22Rv1 (cell line): ENCODE measurements at regions not wholly inside any gene's neighbourhood (a gene's known extent, or its start where the extent isn't known, plus 50 kb on each side); places are given as distances from the start of the nearest gene placed in this dataset.

Experiments used
- H3K27ac ChIP-seq: fragments of 450-650 bp; 2 replicates; pipeline ENCODE4 v1.5.1; 2017
- ZFX ChIP-seq: fragments of 450-650 bp; IDR thresholded peaks from 2 replicates; pipeline ENCODE4 v1.6.1; 2017; ENCODE audit warnings: antibody characterized with exemption, borderline replicate concordance
- TF ChIP-seq, protein P1 (sequence below): fragments of 450-650 bp; IDR thresholded peaks from 2 replicates; pipeline ENCODE4 v1.5.1; 2017; ENCODE audit warnings: mild to moderate bottlenecking

DNA sequence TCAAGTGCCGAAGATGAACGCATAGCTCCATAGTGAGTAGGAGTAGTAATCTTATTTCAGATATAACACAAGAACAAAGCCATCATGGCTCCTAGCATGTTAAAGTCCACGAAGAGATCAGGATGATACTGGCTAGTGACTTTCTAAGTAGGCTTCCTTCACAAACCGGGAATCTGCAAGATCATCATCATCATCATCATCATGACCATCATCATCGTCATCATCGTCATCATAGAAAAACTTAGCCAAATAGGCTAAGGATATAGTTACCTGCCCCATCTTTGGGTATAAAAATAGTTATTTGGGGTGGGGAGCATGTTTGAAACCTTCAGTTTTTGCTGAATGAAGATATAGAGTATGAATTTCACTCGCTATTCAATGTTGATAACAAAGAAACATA lies 57.9 kb downstream of the PYDC2 start:
- TF ChIP-seq, protein P1, sequence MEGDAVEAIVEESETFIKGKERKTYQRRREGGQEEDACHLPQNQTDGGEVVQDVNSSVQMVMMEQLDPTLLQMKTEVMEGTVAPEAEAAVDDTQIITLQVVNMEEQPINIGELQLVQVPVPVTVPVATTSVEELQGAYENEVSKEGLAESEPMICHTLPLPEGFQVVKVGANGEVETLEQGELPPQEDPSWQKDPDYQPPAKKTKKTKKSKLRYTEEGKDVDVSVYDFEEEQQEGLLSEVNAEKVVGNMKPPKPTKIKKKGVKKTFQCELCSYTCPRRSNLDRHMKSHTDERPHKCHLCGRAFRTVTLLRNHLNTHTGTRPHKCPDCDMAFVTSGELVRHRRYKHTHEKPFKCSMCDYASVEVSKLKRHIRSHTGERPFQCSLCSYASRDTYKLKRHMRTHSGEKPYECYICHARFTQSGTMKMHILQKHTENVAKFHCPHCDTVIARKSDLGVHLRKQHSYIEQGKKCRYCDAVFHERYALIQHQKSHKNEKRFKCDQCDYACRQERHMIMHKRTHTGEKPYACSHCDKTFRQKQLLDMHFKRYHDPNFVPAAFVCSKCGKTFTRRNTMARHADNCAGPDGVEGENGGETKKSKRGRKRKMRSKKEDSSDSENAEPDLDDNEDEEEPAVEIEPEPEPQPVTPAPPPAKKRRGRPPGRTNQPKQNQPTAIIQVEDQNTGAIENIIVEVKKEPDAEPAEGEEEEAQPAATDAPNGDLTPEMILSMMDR: no peak
- no peak for TF ChIP-seq ZFX

GRCh38 chr3:191521055-191521454 lies 60.1 kb downstream of the PYDC2 start:
- TF ChIP-seq ZFX: no peak
- TF ChIP-seq, protein P1: no peak
- H3K27ac ChIP-seq: no peak overlapping the region

More for the DNA sequence above, 57.9 kb downstream of the PYDC2 start:
- H3K27ac ChIP-seq: no peak overlapping the region

DNA sequence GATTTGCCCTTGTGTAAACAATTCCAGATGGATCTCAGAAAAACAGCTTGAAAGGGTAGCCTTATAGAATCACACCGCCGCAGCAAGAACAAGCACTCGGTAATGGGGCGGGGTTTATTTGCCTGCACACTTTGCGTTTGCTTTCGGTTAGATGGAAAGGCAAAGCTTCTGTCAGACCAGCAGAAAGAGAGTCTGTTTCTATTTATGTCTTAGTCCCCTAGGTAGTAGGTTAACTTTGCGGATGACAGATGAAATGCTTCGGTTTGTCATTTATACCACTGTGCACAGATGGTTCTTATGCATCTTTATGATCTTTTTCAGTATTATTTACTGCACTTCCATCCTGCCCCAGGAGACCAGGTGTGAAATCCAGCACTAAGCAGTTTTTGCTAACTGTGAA lies 62.2 kb downstream of the PYDC2 start:
- TF ChIP-seq, protein P1: no peak
- TF ChIP-seq ZFX: no peak
- H3K27ac ChIP-seq: no peak overlapping the region

- H3K27ac ChIP-seq: no peak overlapping the region
- TF ChIP-seq, protein P1: no peak
- no peak for TF ChIP-seq ZFX
Measured at GRCh38 chr3:191528589-191528988, 67.6 kb downstream of the PYDC2 start.

GRCh38 chr3:191529992-191530391 lies 69.0 kb downstream of the PYDC2 start:
- TF ChIP-seq, protein P1: no peak
- TF ChIP-seq ZFX: no peak
- no peak overlapping the region for H3K27ac ChIP-seq

DNA sequence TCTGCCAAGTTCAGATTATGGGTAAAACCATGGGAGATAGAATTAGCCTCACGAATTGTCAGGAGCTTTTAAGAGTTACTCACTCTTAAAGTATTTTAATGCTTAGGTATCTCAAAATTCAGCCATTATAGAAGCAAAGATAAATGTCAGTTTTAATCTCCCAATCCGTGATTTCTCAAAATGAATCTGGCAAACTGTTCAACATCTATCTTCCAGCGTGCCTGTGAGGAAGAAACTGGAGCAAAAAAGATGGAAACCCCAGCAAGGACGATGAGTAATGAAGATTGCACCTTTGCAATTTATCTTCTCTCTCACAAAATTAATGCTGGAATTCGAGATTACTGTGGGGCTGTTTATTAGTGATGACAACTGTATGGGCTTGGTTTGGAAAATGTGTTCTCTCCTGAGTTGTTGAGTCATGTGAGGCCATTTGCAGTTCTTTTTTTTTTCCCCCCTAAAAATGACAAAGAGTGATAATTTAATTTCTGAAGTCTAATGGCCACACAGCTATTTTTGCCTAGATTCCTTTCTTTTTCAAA lies 70.5 kb downstream of the PYDC2 start:
- no peak overlapping the region for H3K27ac ChIP-seq
- TF ChIP-seq ZFX: no peak
- TF ChIP-seq, protein P1: no peak

DNA sequence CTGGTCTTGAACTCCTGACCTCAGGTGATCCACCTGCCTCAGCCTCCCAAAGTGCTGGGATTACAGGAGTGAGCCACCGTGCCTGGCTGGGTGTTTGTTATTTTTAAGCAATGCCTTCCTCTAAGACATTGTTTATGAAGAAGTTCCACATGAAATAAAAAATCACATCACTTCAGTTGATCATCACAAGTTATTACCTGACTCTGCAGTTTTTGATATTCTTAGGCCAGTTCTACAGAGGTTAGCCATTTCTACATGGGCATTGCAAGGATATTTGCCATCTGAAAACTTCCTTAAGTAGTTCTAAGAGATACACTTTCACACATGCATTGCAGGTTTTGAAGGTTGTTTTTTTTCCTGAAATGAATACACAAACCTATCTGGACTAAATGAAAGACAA lies 82.1 kb downstream of the PYDC2 start:
- no peak overlapping the region for H3K27ac ChIP-seq
- TF ChIP-seq ZFX: no peak
- TF ChIP-seq, protein P1: no peak
